ENCODE measurements at regions not wholly inside any gene's neighbourhood (a gene's known extent, or its start where the extent isn't known, plus 50 kb on each side); places are given as distances from the start of the nearest gene placed in this dataset.

DNA sequence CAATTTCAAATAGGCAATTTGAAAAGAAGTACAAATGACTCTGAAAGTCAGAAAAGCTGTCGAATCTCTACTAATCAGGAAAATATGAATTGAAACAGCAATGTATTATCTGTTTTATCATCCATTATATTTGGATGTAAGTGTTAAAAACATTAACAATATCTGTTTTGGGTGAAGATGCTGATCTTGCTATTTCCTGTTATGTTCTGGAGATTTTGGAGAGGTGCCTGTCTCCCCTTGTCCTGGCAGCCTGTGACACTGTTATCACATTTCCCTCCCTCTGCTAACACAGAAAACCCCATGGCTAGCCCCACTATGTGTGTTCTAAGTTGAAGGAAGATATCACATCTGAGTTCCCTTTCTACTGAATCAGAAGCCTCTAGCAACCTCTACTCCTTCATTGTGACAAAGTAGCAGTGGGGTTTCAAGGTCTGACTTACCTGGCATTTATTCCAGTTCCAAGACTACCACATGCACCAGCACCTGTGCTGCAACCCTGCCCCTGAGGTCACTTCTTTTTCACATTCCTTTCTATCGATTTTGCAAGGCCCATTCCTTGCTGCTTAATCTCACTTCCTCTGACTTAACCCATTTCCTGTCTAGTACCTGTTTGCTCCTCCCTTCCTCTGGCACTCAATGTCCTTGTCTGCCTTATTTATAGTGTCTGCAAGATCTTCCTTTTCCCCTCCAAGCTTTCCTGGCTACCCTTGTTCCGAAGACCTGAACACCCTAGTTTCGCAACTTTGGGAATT lies 95.5 kb upstream of the COL8A1 start:
- DNase-seq (ENCODE audit: low read depth, low spot score): no peak

DNA sequence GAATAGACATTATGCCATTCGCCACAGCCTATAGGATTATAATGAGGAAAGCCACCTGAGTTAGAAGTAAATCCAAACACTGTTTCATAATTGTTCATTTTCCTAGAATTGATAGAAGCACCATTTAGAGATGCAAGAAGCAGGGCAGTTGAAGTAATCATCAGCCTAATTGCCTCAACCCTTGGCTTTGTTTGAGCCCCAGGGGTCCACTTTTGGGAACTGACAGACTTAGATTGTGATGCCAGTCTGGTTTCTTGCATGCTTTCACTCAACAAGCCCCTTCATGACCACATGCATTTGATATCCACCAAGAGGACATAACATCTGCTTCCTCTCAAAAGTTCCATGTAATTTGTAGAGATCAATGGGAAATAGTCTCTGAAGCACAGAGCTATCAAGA lies 97.2 kb upstream of the COL8A1 start:
- DNase-seq (ENCODE audit: low read depth, low spot score): no peak

DNA sequence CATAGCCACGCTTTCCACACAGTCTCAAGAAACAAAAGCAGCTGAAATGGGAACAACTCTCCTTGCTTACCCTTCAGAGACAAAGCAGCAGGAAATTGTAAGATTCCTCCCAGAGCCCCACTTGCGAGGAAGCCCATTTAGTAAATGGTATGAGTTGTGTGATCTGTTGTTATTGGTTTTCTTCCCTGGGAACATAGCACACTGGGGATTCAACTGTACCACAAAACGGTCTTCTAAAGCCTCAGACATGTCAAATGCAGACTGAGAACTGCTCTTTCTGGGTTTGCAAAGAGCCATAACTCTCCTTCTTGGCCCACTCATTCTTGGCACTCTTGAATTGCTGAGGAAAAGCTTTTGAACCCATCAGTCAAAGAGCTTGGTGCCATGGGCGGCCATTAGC lies 101.0 kb upstream of the COL8A1 start:
- DNase-seq (ENCODE audit: low read depth, low spot score): no peak

- DNase-seq (ENCODE audit: low read depth, low spot score): no peak
Measured at GRCh38 chr3:99536555-99537314, 101.7 kb upstream of the COL8A1 start.

DNA sequence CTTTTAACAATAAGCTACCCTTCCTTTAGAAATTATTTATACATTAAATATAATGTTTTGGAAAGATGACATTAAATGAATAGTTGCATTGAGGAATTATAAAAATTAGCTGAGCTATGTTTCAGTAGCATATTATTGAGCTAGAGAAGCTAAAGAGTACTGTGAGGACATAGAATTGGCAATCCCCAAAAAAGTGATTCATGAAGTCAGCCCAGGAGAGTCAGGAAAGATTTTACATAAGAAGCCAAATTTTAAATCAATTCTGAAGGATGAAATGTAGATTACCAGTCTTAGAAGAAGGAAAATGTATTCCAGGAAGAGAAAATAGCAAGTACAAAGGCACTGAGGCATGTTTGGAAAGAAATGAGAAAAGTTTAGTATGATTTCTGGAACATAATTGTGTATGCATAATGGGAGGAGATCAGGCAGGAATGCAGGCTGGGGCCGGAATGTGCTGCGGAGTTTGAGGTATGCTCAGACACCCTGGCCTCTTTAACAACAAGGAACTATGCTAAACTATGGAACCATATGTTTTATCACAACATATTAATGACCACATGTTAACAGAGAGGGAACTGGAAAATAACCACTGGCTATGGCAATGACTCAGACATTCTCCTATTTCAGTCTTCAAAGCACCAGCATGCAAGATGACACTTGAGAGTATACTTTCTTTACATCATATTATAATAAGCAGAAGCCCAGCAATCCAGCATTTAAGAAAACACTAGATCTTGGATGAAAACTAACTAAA lies 103.3 kb upstream of the COL8A1 start:
- DNase-seq (ENCODE audit: low read depth, low spot score): no peak

- peak; percentile 87 for DNase-seq (ENCODE audit: low read depth, low spot score)
Measured at GRCh38 chr3:99532246-99532645, 106.1 kb upstream of the COL8A1 start.

- DNase-seq (ENCODE audit: low read depth, low spot score): no peak
Measured at GRCh38 chr3:99529265-99529664, 109.1 kb upstream of the COL8A1 start.

- no peak for DNase-seq (ENCODE audit: low read depth, low spot score)
Measured at GRCh38 chr3:99526921-99527320, 111.5 kb upstream of the COL8A1 start.

- DNase-seq (ENCODE audit: low read depth, low spot score): no peak
Measured at GRCh38 chr3:99524559-99524958, 113.8 kb upstream of the COL8A1 start.

- no peak for DNase-seq (ENCODE audit: low read depth, low spot score)
Measured at GRCh38 chr3:99523431-99524127, 114.8 kb upstream of the COL8A1 start.

DNA sequence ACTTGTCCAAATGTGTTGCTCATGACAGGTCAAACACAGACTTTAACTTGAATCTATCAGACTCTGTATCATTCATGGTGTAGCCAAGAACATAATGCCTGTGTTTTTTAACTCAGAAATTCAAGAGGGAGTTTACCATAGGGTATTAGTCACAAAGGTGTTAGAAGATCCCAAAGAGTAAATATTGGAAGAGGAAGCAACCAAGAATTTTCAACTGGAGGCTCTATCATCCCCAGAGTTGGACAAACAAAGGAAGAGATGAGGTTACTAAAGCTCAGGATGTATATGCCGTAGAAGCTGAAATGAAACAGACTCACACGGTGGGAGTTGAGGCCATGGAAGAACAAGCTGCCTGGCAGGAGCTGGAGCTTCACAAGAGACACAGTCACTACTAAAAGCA lies 116.2 kb upstream of the COL8A1 start:
- no peak for DNase-seq (ENCODE audit: low read depth, low spot score)

DNA sequence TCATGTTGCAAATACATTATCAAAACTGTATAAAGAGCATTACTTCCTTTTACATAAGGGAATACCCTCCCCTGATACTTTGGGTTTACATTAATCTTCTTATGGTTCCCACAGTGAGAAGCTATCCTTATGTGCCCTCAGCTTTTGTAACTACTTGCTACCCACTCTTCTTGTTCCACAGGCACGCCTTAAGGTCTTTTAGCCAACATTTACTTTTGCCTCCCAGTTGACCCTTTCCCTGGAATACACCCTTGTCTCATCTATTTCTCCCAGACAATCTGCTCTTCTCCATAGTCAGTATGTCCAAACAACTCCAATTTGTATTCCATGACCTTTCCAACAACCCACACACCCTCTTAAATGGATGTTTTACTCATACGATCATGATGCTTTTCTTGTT lies 116.8 kb upstream of the COL8A1 start:
- DNase-seq (ENCODE audit: low read depth, low spot score): no peak

- no peak for DNase-seq (ENCODE audit: low read depth, low spot score)
Measured at GRCh38 chr3:99520513-99520912, 117.9 kb upstream of the COL8A1 start.

- DNase-seq (ENCODE audit: low read depth, low spot score): no peak
Measured at GRCh38 chr3:99516936-99517335, 121.5 kb upstream of the COL8A1 start.

DNA sequence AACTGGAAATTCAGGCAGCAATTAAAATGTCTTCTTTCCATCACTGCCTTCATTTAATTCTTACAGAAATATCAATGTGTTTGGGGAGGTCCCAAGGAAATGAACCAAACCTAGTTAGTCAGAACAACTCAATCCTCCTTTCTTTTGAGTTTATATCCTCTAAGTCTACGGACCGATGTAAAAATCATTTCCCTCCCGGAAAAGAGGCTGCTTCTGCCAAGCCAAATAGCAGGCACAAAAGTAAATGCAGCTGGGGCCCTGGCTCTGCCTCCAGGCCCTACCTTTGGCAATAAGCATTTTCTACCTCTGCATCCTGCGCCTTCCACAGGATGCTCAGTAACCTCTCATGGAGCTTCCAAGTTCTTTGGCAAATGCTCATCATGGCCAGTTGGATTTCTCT lies 122.5 kb upstream of the COL8A1 start:
- DNase-seq (ENCODE audit: low read depth, low spot score): no peak

DNA sequence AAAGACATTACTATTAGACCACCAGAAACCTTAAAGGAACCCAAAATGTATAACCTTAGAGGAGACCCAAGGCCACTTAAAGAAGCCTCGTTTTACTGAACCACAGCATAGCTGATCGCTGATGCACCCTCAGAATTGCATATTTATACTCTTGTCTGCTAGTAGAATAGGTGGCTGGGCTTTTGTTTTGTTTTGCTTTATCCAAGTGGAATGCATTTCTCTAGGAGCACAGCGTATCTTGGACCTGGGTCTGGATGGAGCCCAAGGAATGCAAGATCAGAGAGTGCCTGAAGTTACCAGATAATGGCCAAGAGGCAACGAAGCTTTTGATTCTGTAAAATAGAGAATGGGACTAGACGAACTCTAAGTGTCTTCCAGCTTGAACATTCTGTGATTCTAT lies 129.2 kb upstream of the COL8A1 start:
- DNase-seq (ENCODE audit: low read depth, low spot score): no peak

- no peak for DNase-seq (ENCODE audit: low read depth, low spot score)
Measured at GRCh38 chr3:99508191-99508590, 130.2 kb upstream of the COL8A1 start.

GRCh38 chr3:99505646-99506269 lies 132.6 kb upstream of the COL8A1 start:
- no peak for DNase-seq (ENCODE audit: low read depth, low spot score)

DNA sequence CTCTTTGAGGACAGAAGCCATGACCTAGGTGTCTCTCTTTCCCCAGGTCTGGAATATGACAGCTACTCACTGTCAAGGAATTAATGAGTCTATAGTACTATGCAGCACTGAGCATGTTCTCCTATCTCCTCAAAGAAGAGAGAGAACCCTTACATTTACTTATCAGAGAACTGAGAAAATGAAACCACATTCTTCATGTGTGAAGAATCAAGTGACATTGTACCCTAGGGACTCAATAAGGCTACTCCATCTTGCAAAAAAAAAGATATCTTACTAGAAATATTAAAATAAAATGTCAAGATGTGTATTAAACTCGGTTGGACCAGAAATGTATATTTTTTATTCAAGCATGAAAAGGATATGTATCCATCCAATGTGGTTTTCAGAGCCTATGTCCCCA lies 133.2 kb upstream of the COL8A1 start:
- DNase-seq (ENCODE audit: low read depth, low spot score): no peak

- no peak for DNase-seq (ENCODE audit: low read depth, low spot score)
Measured at GRCh38 chr3:99504258-99504657, 134.1 kb upstream of the COL8A1 start.

DNA sequence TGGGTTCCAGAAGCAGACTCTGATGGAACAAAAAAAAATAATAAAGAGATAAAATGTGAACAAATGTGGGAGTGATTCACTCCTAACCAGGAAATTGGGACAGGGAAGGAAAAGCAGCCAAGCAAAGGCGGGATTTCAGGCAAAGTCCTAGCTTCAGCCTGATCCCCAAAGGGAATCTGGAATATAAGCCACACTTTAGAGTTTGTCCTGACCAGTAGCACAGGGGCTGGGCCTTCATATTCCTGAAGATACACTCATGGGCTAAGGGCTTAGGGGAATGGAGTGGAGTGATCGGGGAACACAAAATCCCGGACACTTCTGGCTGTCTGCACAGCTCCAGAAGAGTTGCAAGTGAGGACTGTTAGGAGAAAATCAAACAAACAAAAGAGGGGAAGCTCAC lies 135.0 kb upstream of the COL8A1 start:
- no peak for DNase-seq (ENCODE audit: low read depth, low spot score)

- no peak for DNase-seq (ENCODE audit: low read depth, low spot score)
Measured at GRCh38 chr3:99502871-99503270, 135.5 kb upstream of the COL8A1 start.

Measured in ELF-1 (cell line).